ENCODE measurements at regions not wholly inside any gene's neighbourhood (a gene's known extent, or its start where the extent isn't known, plus 50 kb on each side); places are given as distances from the start of the nearest gene placed in this dataset.

DNA sequence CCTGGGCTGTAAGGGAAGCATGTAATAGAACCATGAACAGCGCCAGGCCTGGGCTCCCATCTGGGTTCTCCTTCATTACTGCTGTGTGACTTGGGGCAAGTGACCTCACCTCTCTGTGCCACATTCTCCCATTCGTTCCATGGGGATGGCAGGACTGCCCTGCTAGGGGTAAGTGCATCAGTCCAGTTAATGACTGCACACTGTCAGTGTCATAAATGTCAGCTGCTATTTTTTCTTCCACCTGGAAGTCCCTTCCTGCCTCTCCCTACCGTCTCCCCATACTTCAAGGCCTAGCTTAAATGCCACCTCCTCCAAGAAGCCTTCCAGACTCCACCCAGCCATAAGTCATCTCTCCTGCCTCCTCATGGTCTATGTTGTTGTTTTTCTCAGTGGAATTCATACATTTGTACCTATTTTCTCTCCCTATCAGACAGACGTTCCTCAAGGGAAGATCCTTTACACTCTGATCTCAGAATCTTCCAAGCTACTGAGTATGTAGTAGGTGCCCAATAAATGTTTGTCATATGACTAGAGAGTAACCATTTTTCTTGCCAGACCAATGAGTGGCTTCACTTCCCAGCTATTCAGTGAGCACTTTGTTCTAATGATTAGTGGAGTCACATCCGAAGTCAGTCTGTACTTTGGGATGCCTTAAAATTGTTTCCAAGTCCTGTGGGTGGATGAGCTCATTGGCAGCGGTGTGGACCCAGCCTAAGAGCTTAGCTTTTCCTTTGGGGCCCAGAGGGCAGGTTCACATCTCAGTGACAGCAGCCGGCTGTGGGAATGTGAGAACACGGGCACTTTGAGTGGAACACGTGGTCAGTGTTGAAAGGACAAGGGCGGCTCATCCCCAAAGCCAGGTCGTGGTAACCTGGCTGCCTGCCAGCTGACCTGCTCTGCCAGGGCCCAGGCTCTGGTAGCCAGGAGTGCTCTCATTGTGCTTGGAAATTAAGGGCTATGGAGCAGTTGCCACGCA is 147.5 kb upstream of the GSE1 start:
- Histone ChIP-seq H3K4me1 (ENCODE audit: low read depth) (peaks cover 48% of the 10 kb centered on the region), H3K9me3 (ENCODE audit: low read depth) (no peaks in the 10 kb centered on the region), H3K27me3 (no peaks in the 10 kb centered on the region), H3K27ac (peak overlapping the region; percentile 90), H3K4me3 (no peak overlapping the region), H3K36me3 (no peaks in the 10 kb centered on the region)
- peak; percentile 27 to 94 for DNase-seq (ENCODE audit: low read depth in 1 of 2, low spot score in 1 of 2)
- TF ChIP-seq, protein P1, sequence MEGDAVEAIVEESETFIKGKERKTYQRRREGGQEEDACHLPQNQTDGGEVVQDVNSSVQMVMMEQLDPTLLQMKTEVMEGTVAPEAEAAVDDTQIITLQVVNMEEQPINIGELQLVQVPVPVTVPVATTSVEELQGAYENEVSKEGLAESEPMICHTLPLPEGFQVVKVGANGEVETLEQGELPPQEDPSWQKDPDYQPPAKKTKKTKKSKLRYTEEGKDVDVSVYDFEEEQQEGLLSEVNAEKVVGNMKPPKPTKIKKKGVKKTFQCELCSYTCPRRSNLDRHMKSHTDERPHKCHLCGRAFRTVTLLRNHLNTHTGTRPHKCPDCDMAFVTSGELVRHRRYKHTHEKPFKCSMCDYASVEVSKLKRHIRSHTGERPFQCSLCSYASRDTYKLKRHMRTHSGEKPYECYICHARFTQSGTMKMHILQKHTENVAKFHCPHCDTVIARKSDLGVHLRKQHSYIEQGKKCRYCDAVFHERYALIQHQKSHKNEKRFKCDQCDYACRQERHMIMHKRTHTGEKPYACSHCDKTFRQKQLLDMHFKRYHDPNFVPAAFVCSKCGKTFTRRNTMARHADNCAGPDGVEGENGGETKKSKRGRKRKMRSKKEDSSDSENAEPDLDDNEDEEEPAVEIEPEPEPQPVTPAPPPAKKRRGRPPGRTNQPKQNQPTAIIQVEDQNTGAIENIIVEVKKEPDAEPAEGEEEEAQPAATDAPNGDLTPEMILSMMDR (IDR thresholded peaks at IDR 0.05; ENCODE audit: low read depth, low read length), result no peak

DNA sequence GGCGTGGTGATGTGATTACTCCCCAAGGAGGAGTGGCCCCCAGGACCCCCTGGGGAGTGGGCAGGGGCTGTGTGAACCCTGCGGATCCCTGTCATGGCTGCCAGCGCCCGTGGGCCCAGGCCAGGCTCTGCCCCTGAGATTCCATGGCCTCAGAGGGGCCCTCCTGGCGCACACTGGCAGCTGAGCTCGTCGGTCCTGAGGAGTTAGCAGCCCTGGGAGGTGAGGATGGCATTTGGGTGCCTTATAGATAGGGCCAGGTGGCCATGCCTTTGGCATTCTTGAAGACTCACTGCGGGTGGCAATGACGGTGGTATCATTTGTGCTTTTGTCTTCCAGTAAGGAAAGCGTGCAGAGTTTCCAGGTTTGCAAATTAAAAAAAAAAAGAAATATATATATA is 146.8 kb upstream of the GSE1 start:
- DNase-seq (ENCODE audit: low read depth in 1 of 2, low spot score in 1 of 2), result no peak
- TF ChIP-seq, protein P1 (IDR thresholded peaks at IDR 0.05; ENCODE audit: low read depth, low read length), result no peak
- Histone ChIP-seq H3K4me1 (ENCODE audit: low read depth) (peaks cover 41% of the 10 kb centered on the region), H3K36me3 (no peaks in the 10 kb centered on the region), H3K4me3 (no peak overlapping the region), H3K27me3 (no peaks in the 10 kb centered on the region), H3K9me3 (ENCODE audit: low read depth) (no peaks in the 10 kb centered on the region), H3K27ac (peak overlapping the region; percentile 90)

DNA sequence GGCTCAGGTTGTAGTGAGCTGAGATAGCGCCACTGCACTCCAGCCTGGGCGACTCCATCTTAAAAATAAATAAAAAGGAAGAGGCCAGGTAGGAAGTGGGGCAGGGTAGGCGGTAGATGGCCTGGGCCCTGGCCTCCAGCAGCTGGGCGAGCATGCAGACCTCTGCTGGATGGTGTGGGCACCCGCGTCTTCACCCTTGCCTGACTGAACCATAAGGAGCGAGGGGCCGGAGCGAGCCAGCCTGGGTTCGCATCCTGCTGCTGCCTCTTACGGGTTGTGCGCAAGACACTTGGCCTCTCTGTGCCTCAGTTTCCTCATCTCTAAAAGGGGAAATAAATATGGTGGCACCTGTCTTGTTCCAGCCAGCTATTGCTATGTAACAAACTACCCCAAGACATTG is 146.1 kb upstream of the GSE1 start:
- Histone ChIP-seq H3K4me1 (ENCODE audit: low read depth) (peaks cover 46% of the 10 kb centered on the region), H3K27ac (no peak overlapping the region), H3K36me3 (no peaks in the 10 kb centered on the region)

DNA sequence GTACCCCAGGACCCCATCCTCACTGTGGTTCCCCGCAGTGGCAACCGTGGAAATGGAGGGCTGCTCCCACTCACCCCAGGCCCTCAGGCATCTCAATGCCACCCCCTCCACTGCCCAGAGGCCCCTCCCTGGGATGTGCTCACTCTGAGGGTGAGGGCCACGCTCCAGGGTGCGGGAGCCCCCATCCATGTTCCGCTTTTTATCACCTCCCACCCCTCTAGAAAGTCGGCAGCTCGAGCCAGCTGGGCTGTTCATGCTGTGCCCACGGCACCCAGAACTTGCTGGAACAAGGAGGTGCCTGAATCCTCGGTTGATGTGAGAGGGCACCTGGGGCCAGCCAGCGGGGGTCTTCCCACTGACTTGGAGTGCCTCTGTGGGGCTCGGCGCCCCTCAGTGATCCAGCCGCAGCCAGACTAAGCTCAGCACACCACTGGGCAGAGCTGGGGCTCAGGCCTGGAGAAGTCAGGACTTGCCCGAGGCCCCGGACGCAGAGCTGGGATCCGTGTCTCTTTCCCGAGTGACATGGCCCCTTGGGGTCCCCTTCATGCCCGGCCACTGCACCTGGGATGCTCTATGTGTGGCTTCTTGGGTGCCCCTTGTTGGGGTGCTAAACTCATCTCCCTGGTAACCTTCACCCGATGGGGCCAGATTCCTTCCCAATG is 143.1 kb upstream of the GSE1 start:
- TF ChIP-seq, protein P1 (IDR thresholded peaks at IDR 0.05; ENCODE audit: low read depth, low read length), result no peak
- peaks cover 54% of the 10 kb centered on the region for H3K4me1 ChIP-seq (ENCODE audit: low read depth)
- H3K27ac ChIP-seq, result no peak overlapping the region
- no peak for DNase-seq (ENCODE audit: low read depth in 1 of 2, low spot score in 1 of 2)
- H3K27me3 ChIP-seq, result no peaks in the 10 kb centered on the region
- no peaks in the 10 kb centered on the region for H3K36me3 ChIP-seq
- H3K9me3 ChIP-seq (ENCODE audit: low read depth), result no peaks in the 10 kb centered on the region
- H3K4me3 ChIP-seq, result no peak overlapping the region

More for the DNA sequence above, 146.1 kb upstream of the GSE1 start:
- no peaks in the 10 kb centered on the region for H3K9me3 ChIP-seq (ENCODE audit: low read depth)
- DNase-seq (ENCODE audit: low read depth in 1 of 2, low spot score in 1 of 2), result no peak
- H3K27me3 ChIP-seq, result no peaks in the 10 kb centered on the region
- no peak overlapping the region for H3K4me3 ChIP-seq
- TF ChIP-seq, protein P1 (IDR thresholded peaks at IDR 0.05; ENCODE audit: low read depth, low read length), result no peak

DNA sequence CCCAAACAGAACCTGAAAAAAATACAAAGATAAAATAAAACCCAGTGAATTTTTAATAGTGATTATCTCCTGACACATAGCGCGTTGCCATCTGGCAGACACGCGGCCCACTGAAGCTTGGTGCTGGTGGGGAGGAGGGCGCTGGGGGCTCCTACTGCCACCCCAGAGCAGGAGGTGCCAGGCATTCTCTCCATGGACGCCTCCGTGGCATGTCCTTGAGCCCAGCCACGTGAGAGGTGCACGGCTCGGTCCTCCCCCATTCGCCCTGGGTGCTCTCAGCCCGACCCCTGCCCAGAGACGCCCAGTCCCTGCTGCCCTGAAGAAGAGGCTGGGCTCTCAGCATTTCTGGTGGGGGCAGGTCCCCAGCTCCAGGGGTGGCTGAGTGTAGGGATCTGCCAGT is 142.2 kb upstream of the GSE1 start:
- no peak for DNase-seq (ENCODE audit: low read depth in 1 of 2, low spot score in 1 of 2)
- H3K4me3 ChIP-seq, result no peak overlapping the region
- TF ChIP-seq, protein P1 (IDR thresholded peaks at IDR 0.05; ENCODE audit: low read depth, low read length), result no peak
- no peaks in the 10 kb centered on the region for H3K36me3 ChIP-seq
- H3K27me3 ChIP-seq, result no peaks in the 10 kb centered on the region
- peaks cover 55% of the 10 kb centered on the region for H3K4me1 ChIP-seq (ENCODE audit: low read depth)
- no peaks in the 10 kb centered on the region for H3K9me3 ChIP-seq (ENCODE audit: low read depth)
- H3K27ac ChIP-seq, result no peak overlapping the region
